ENCODE measurements at regions not wholly inside any gene's neighbourhood (a gene's known extent, or its start where the extent isn't known, plus 50 kb on each side); places are given as distances from the start of the nearest gene placed in this dataset.

DNA sequence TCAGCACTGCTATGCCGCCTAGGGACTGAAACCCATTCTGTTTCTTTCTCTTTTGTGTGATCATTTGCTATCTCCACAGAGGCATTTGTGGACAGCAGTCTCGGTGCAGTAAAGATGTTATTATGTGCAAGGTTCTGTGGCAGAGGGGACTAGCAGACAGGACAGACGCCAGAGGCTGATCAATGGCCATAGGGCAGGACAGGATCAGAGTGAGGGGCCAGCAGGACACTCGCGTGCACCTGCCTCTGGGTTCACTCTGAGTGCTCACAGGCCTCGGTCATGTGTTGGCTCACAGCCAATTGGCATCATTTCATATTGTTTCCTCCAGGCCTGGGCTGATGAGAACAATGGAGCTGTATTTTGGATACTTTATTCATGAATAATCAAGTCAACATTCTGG lies 212.6 kb downstream of the TGFB2 start:
- RAD21 ChIA-PET (ENCODE audit: low non-redundant PET in 1 of 2, low total read pairs in 2 of 2, uncharacterized antibody in 2 of 2, unreplicated experiment in 2 of 2): no interaction called here
- H3K4me2 ChIP-seq (ENCODE audit: low read length): no peak overlapping the region

More for the DNA sequence above, 212.6 kb downstream of the TGFB2 start:
- H3K9me3 ChIP-seq (ENCODE audit: control insufficient read depth in 1 of 2, insufficient read depth in 1 of 2, low read depth in 1 of 2, low read length in 2 of 2): no peaks in the 10 kb centered on the region
- ATAC-seq (no peak), DNase-seq (ENCODE audit: low read depth, low spot score) (no peak)
- no peak overlapping the region for H3K4me3 ChIP-seq (replicated peaks in 1 of 2; ENCODE audit: low read depth in 1 of 2, low read length in 2 of 2)
- H3K9ac ChIP-seq (ENCODE audit: low read length): no peak overlapping the region
- no peaks in the 10 kb centered on the region for H3K4me1 ChIP-seq (ENCODE audit: control insufficient read depth in 1 of 2, insufficient read depth in 2 of 2, low read length in 2 of 2)
- no peaks in the 10 kb centered on the region for H3K27me3 ChIP-seq (ENCODE audit: insufficient read depth, low read length)
- H4K20me1 ChIP-seq (ENCODE audit: insufficient read depth): no peaks in the 10 kb centered on the region
- no peak overlapping the region for H3K27ac ChIP-seq (ENCODE audit: low read depth, low read length)
- intact Hi-C loops (cut with micrococcal nuclease): no loop called here
- CTCF ChIA-PET: no interaction called here
- no peak overlapping the region for H2AFZ ChIP-seq (ENCODE audit: low read depth, low read length, poor library complexity, severe bottlenecking)
- H3K9me2 ChIP-seq (ENCODE audit: insufficient read depth): no peaks in the 10 kb centered on the region
- no peaks in the 10 kb centered on the region for H3K79me2 ChIP-seq (ENCODE audit: insufficient read depth, low read length)
- no peaks in the 10 kb centered on the region for H3K36me3 ChIP-seq (ENCODE audit: control insufficient read depth in 1 of 2, insufficient read depth in 2 of 2, low read length in 2 of 2)
- POLR2A ChIA-PET: no interaction called here
- TF ChIP-seq ATF3 (IDR thresholded peaks at IDR 0.05) (no peak), CEBPB (IDR thresholded peaks at IDR 0.05; ENCODE audit: low read depth) (no peak), FOSL1 (IDR thresholded peaks at IDR 0.05; ENCODE audit: low read depth) (no peak), TCF7L2 (IDR thresholded peaks at IDR 0.05; ENCODE audit: borderline replicate concordance, extremely low read depth, insufficient read depth, insufficient read length) (no peak), SP1 (IDR thresholded peaks at IDR 0.05; ENCODE audit: low read depth) (no peak), YY1 (IDR thresholded peaks at IDR 0.05; ENCODE audit: extremely low read depth, insufficient replicate concordance, low read depth, low read length) (no peak), REST (IDR thresholded peaks at IDR 0.05; ENCODE audit: low read depth) (no peak)
- no TSS peak for BruUV-seq (replicated peaks)
